ENCODE measurements at regions not wholly inside any gene's neighbourhood (a gene's known extent, or its start where the extent isn't known, plus 50 kb on each side); places are given as distances from the start of the nearest gene placed in this dataset.

GRCh38 chr6:119896806-119897205 lies 547.2 kb upstream of the MAN1A1 start:
- Histone ChIP-seq H4K20me1 (ENCODE audit: control insufficient read depth, insufficient read depth, insufficient read length) (no peaks in the 10 kb centered on the region), H3K79me2 (ENCODE audit: insufficient read depth, low read length) (no peaks in the 10 kb centered on the region), H3K18ac (ENCODE audit: insufficient read length, low read depth, low read length) (no peak overlapping the region), H4K91ac (ENCODE audit: insufficient read length, low read depth, low read length) (no peak overlapping the region), H3K23me2 (ENCODE audit: insufficient read length, low read depth, low read length, poor library complexity, severe bottlenecking) (no peaks in the 10 kb centered on the region), H3K4me1 (ENCODE audit: insufficient read depth, low read length) (no peaks in the 10 kb centered on the region), H3T11ph (ENCODE audit: low read length) (no peak overlapping the region), H2AK5ac (ENCODE audit: insufficient read length, low read length) (no peak overlapping the region), H2BK12ac (ENCODE audit: insufficient read length, low read depth, low read length) (no peak overlapping the region), H2BK20ac (ENCODE audit: low read depth, low read length, poor library complexity, severe bottlenecking) (no peak overlapping the region), H4K5ac (ENCODE audit: insufficient read length, low read depth, low read length) (no peak overlapping the region), H2AFZ (ENCODE audit: low read length) (no peak overlapping the region), H3K9me3 (ENCODE audit: control insufficient read depth, low read depth, low read length) (no peaks in the 10 kb centered on the region), H3K4ac (ENCODE audit: low read depth, low read length) (no peak overlapping the region), H3K27ac (ENCODE audit: insufficient read length, low read depth, low read length) (no peak overlapping the region), H2BK120ac (ENCODE audit: low read depth, low read length, poor library complexity, severe bottlenecking) (no peak overlapping the region), H3K27me3 (ENCODE audit: insufficient read depth, low read length) (no peaks in the 10 kb centered on the region), H3K79me1 (ENCODE audit: insufficient read depth, low read depth, low read length, poor library complexity, severe bottlenecking) (no peaks in the 10 kb centered on the region), H2BK5ac (ENCODE audit: insufficient read length, low read length) (no peak overlapping the region), H2BK15ac (ENCODE audit: low read depth, low read length) (no peak overlapping the region), H3K14ac (ENCODE audit: insufficient read depth, low read length) (no peak overlapping the region), H3K9ac (ENCODE audit: extremely low read depth, insufficient read length, low read length) (no peak overlapping the region), H4K8ac (replicated peaks; ENCODE audit: insufficient read length, low read depth, low read length) (no peak overlapping the region), H3K23ac (ENCODE audit: insufficient read length, low read depth, low read length) (no peak overlapping the region), H3K4me2 (ENCODE audit: insufficient read depth, insufficient read length, low read length) (no peak overlapping the region), H3K56ac (ENCODE audit: insufficient read length, low read depth, low read length) (no peak overlapping the region)
- peaks cover 11 to 12% of the 10 kb centered on the region in 2 experiments for H3K4me1 Mint-ChIP-seq
- peaks cover 0 to 4% (median 0%) of the 10 kb centered on the region in 3 experiments; a peak in 1 of 7 replicates for H3K36me3 Mint-ChIP-seq (ENCODE audit: insufficient read depth in 1 of 3, low read depth in 3 of 3)
- H3K9me3 Mint-ChIP-seq: no peaks in the 10 kb centered on the region
- no peak overlapping the region for H3K27ac Mint-ChIP-seq
- no CpG with 5 or more reads among the region's 1 CpG for WGBS (ENCODE audit: extremely low coverage, insufficient read length, low lambda C conversion rate)
- H3K27me3 Mint-ChIP-seq (ENCODE audit: low read depth): no peaks in the 10 kb centered on the region
- DNase-seq: no peak
- no peak overlapping the region for H3K4me3 Mint-ChIP-seq
- no peak for TF ChIP-seq CTCF (conservative IDR thresholded peaks at IDR 0.05)

Measured in H9 (cell line).